Peyer's patch (tissue), 4 donors: ENCODE measurements at regions not wholly inside any gene's neighbourhood (a gene's known extent, or its start where the extent isn't known, plus 50 kb on each side); places are given as distances from the start of the nearest gene placed in this dataset.

Experiments used
- CTCF ChIP-seq, 6 experiments: fragments of 450-650 bp in 4 of 6; fragments of 200-600 bp in 2 of 6; sonication (generic) in 1 of 6; IDR thresholded peaks; one replicate each; pipeline ENCODE4 v1.5.1; 2017 to 2019; ENCODE audit warnings: antibody characterized with exemption in 6 of 6, mild to moderate bottlenecking in 3 of 6, moderate library complexity in 1 of 6
- POLR2A ChIP-seq, 2 donors: fragments of 450-650 bp; IDR thresholded peaks; one replicate each; pipeline ENCODE4 v1.5.1; 2017; ENCODE audit warnings: antibody characterized with exemption in 2 of 2, mild to moderate bottlenecking in 2 of 2, moderate library complexity in 2 of 2

DNA sequence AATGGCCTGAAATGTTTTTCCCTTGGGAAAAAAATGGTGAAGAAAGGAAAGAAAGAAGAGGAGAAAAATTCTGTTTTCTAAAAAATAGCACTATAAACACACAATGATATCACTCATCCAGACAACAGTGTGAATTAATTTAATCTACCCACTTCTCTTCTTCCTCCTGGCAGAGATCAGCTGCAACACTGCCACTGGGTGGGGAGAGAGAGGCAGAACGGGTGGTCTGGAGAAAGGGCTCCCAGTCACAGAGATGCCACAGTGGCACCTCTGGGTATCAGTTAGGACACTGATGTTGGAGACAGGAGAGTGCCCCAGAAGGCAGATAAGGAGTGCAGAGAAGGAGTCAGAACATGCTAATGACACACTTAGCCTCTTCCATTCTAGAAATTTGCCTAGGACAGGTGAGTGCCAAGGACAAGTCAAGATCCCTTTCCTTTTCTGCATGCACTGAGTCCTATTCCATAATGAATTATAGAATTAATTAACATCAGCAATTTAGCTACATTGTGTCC, 168.6 kb downstream of the SUCLA2 start:
- TF ChIP-seq CTCF (IDR thresholded peaks at IDR 0.05) (no peak), POLR2A (IDR thresholded peaks at IDR 0.05) (no peak)
